ENCODE measurements at regions not wholly inside any gene's neighbourhood (a gene's known extent, or its start where the extent isn't known, plus 50 kb on each side); places are given as distances from the start of the nearest gene placed in this dataset.

GRCh38 chr1:55632058-55632457 is 416.9 kb upstream of the USP24 start:
- DNase-seq (ENCODE audit: low spot score in 2 of 2) (no peak), FAIRE-seq (no peak)

- DNase-seq (ENCODE audit: low spot score in 2 of 2) (no peak), FAIRE-seq (no peak)
Observed at GRCh38 chr1:55631509-55631908, 416.3 kb upstream of the USP24 start.

GRCh38 chr1:55626326-55626725 is 411.2 kb upstream of the USP24 start:
- FAIRE-seq (no peak), DNase-seq (ENCODE audit: low spot score in 2 of 2) (no peak)

GRCh38 chr1:55624766-55625165 is 409.6 kb upstream of the USP24 start:
- FAIRE-seq (no peak), DNase-seq (ENCODE audit: low spot score in 2 of 2) (no peak)

- no peak for FAIRE-seq
- DNase-seq (ENCODE audit: low spot score in 2 of 2): no peak
Observed at GRCh38 chr1:55623311-55623710, 408.1 kb upstream of the USP24 start.

- FAIRE-seq: no peak
- DNase-seq (ENCODE audit: low spot score in 2 of 2): no peak
Observed at GRCh38 chr1:55622074-55622473, 406.9 kb upstream of the USP24 start.

GRCh38 chr1:55618199-55618598 is 403.0 kb upstream of the USP24 start:
- DNase-seq (ENCODE audit: low spot score in 2 of 2): no peak
- no peak for FAIRE-seq

- no peak for FAIRE-seq
Observed at GRCh38 chr1:55617288-55617982, 402.3 kb upstream of the USP24 start.

GRCh38 chr1:55612988-55613387 is 397.8 kb upstream of the USP24 start:
- no peak for FAIRE-seq
- DNase-seq (ENCODE audit: low spot score in 2 of 2): no peak

More at GRCh38 chr1:55617288-55617982, 402.3 kb upstream of the USP24 start:
- DNase-seq (ENCODE audit: low spot score in 2 of 2): no peak

- FAIRE-seq: no peak
- DNase-seq (ENCODE audit: low spot score in 2 of 2): no peak
Observed at GRCh38 chr1:55611123-55611522, 396.0 kb upstream of the USP24 start.

GRCh38 chr1:55610203-55610602 is 395.0 kb upstream of the USP24 start:
- no peak for DNase-seq (ENCODE audit: low spot score in 2 of 2)
- FAIRE-seq: no peak

GRCh38 chr1:55609630-55610029 is 394.5 kb upstream of the USP24 start:
- FAIRE-seq (no peak), DNase-seq (ENCODE audit: low spot score in 2 of 2) (no peak)

GRCh38 chr1:55605155-55605554 is 390.0 kb upstream of the USP24 start:
- DNase-seq (ENCODE audit: low spot score in 2 of 2) (no peak), FAIRE-seq (no peak)

GRCh38 chr1:55604749-55605148 is 389.6 kb upstream of the USP24 start:
- no peak for FAIRE-seq

GRCh38 chr1:55604179-55604578 is 389.0 kb upstream of the USP24 start:
- DNase-seq (ENCODE audit: low spot score in 2 of 2) (no peak), FAIRE-seq (no peak)

More at GRCh38 chr1:55604749-55605148, 389.6 kb upstream of the USP24 start:
- DNase-seq (ENCODE audit: low spot score in 2 of 2): no peak

GRCh38 chr1:55600242-55600641 is 385.1 kb upstream of the USP24 start:
- FAIRE-seq (no peak), DNase-seq (ENCODE audit: low spot score in 2 of 2) (no peak)

- DNase-seq (ENCODE audit: low spot score in 2 of 2) (no peak), FAIRE-seq (no peak)
Observed at GRCh38 chr1:55597910-55598309, 382.7 kb upstream of the USP24 start.

- DNase-seq (ENCODE audit: low spot score in 2 of 2) (no peak), FAIRE-seq (no peak)
Observed at GRCh38 chr1:55594701-55595100, 379.5 kb upstream of the USP24 start.

GRCh38 chr1:55593298-55593697 is 378.1 kb upstream of the USP24 start:
- FAIRE-seq: no peak
- no peak for DNase-seq (ENCODE audit: low spot score in 2 of 2)

GRCh38 chr1:55592122-55592521 is 377.0 kb upstream of the USP24 start:
- FAIRE-seq: no peak
- no peak for DNase-seq (ENCODE audit: low spot score in 2 of 2)

- FAIRE-seq (no peak), DNase-seq (ENCODE audit: low spot score in 2 of 2) (no peak)
Observed at GRCh38 chr1:55589671-55590297, 374.6 kb upstream of the USP24 start.

GRCh38 chr1:55588309-55588708 is 373.1 kb upstream of the USP24 start:
- no peak for DNase-seq (ENCODE audit: low spot score in 2 of 2)

More at GRCh38 chr1:55588309-55588708, 373.1 kb upstream of the USP24 start:
- no peak for FAIRE-seq
